Activated CD4-positive, CD25-positive, alpha-beta regulatory T cell treated with anti-CD3 and anti-CD28 coated beads, Interleukin-2, amount 50 U/mL, for 24 hours (primary cell): ENCODE measurements at regions not wholly inside any gene's neighbourhood (a gene's known extent, or its start where the extent isn't known, plus 50 kb on each side); places are given as distances from the start of the nearest gene placed in this dataset.

ENCODE experiments used
- ATAC-seq, 2 donors: fragments of 150-1000 bp; cut with Tn5 transposase; one replicate each; pipeline ENCODE4 v1.10.0; 2021; ENCODE audit warnings: mild to moderate bottlenecking in 1 of 2, moderate library complexity in 1 of 2

DNA sequence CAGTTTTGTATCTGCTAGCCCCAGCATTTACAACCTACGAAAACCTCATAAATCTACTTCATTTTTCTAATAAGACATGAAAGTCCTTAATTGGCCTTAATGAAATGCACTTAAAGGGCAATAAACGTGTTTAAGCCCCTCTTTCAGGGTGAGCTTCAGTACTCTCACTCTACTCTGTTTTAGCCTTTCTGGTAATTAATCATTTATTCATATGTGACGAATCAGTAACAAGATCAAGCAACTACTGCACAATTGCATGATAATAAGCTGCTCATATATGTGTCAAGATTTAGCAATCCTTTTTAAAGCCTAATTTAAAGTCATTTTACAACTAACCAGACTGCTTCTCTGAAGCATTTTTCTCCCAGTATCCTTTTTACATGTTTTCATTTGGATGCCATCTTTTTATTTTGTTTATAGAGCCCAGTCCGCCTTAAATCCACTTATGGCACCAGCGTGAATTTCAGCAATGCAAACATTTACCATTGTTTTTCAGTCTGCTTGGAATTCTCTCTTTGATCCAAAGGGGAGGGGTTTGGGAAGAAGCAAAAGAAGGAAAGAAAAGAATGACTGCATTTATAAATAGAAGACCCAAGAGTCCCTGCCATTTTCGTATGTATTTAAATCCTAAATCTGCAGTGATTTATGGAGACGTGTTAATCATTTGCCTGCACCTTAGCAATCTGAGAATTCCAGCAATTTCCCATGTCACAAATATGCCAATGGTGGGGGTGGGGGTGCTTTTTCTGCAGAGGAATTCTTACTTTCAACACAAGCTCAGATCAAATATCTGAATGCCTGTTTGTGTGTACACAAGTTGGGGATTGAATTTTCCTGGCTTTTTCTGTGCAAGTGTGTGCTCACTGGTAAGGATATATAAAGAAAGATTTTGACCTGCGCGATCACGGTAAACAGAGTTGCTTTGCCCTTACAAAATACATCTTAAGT, 230.8 kb upstream of the TBC1D5 start:
- no peak for ATAC-seq

DNA sequence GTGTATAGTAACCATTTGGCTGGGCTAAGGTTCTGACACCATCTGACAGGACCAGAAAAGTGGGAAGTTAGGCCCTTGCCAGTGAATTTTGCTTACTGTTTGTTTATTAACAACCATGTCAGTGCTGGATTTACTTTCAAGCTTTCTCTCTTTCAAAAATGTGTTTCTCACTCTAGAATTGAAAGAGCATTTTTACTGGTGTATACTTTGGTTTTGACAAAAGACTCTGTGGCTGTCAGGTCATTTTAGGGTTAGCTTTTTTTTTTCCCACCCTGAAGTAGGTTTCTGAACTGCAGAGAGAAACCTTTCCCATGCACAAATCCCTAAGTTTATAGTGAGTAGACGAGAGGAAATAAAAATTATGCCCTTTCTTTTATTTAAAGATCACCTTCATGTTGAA, 230.0 kb upstream of the TBC1D5 start:
- no peak for ATAC-seq

DNA sequence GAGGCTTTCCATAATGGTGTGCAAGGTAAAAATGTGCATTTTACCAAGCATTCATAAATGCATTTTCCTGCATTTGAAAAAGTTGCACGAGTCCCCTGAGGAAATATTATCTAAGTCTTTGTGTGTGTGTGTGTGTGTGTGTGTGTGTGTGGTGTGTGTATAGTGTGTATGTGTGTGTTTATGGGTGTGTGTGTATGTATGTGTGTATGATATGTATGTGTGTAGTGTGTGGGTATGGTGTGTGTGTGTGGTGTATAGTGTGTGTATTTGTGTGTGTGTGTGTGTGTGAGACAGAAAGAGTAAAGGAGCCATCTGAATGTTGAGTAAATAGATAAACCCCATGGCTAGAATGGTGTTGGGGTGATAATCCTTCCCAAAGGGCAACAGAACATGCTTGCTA, 229.6 kb upstream of the TBC1D5 start:
- ATAC-seq: no peak

DNA sequence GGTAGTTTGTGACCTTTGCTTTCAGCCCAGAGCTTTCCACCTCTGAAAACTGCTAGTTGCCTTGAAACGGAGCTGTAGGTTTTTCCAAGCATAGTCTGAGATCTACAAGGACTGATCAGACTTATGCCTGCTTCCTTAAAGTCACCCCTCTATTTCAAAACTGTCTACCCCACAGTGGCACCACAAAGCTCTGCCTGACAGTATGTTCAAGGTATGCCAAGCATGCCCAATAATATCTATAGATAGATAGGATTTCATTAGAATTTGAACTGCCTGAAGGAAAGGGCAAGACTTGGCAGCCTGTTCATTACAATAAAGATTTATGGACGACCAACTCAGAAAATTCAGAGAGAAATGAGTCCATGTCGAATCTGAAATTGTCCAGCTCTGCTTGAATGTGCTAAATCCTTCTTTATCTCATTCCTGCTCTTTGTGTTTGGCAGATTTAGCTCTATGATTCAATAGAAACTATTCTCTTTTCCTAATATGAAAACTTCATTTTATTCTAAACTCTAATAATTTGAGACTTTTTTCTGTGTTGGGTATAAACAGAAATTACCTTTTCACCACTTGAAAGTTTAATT, 227.6 kb upstream of the TBC1D5 start:
- ATAC-seq: no peak

DNA sequence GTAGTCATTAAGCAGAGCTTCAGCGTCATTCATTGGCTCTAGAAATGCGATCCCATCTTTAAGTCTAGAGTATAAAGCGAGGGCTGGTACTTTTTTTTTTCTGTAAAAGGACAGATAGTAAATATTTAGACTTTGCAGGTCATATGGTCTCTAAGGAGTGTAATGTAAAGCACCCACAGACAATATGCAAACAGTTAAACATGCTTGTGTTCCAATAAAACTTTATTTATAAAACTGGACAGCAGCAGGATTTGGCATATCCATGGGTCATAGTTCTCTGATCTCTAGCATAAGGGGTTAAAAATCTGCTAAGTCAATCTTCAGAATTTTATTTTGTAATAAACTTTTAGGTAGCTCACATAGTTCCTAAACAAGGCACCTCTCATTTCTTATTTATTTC, 226.8 kb upstream of the TBC1D5 start:
- no peak for ATAC-seq

DNA sequence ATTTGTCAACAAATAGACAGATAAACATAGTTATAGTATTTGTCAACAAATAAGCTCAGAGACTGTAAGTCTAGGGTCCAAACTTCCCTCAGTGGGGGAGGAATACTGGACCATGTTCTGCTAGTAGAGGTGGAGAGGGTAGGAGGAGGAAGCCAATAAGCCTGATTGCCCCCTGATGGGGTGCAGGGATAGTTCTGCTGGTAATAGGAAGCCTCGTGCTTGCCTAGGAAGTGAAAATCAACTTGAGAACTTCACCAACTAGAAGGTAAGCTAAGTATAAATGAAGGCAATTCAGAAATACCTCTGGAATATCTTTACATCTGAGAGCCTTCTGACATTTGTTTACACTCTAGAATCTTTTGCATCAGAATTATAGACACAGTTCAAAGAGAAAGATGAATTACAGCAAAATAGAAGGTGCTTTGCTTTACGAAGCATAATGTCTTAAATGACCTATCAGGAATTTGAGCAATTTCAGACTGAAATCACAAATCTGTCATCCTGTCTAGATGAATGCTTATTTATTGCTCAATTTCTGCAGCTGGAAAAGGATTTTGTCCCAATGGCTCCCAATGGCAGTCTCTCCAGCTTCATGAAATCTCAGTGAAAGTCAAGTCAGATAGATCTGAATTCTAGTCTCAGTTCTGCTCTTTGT, 225.6 kb upstream of the TBC1D5 start:
- no peak for ATAC-seq

DNA sequence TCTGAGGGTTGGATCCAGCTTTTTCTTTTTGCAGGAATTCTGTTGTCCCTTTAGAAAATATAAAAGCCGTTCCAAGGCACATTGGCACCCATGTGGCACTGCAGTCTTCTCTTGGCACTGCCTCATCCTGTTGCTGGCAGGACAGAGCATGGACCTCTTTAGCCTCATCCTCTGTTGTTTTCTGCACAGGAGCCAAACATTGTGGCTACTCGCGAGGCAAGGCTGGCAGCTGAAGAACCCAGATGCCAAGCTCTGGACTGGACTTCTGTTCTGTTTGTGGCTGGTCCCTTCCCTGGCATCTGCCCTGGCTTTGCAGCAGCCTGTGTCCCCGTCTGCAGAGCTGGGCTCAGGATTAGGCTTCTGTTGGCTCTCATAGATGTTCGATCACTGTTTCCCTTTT, 224.7 kb upstream of the TBC1D5 start:
- ATAC-seq: no peak

DNA sequence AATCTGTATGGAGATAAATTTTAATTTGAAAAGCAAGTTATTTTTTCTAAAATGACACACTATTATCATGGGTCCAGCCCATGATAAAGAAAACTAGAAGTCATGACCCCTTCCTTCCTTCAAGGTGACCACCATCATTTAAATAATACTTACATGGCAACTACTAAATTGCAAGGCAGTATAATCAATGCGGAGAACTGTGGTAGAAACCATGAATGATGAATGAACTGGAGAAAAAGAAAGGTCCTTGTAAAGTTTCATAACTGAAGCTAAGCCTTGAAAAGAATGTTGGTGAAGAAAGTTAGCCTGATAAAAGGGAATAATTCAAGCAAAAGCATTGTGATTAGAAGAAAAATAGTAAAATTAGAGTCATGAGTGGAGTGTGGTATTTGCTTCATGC, 222.9 kb upstream of the TBC1D5 start:
- no peak for ATAC-seq

DNA sequence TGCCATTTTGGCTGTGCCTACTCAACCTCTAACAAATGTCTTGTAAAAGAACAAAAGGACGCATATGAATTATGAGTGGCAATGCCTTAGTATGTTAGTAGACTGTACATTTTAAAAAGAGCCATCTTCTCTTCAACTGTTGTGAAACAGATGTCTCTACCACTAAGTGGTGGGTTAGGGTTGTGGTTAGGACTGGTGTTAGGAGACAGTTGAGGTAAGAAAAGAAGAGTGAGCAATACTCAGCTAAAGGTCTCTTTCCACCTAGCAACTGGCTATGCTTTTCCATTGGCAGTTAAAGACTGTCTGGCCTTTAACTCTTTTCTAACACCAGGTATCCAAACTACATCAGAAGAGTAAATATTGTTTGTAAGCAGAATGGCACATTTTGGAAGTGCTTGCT, 221.7 kb upstream of the TBC1D5 start:
- no peak for ATAC-seq

DNA sequence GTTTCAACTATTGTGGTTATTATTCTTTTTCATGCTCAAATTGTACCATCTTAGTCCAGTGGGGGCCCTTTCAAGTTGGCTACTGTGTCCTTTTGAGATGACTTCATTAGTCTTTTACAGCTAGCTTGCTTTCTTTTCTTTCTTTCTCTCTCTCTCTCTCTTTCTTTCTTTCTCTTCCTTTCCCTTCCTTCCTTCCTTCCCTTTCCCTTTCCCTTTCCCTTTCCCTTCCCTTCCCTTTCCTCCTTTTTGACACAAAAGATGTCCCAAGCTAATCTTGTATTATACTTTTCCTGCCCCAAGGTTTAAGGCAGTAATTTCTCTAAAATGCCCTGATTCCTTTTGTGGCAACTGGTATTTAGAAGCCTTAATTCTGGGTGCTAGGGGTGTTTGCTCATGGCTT, 213.0 kb upstream of the TBC1D5 start:
- no peak for ATAC-seq

DNA sequence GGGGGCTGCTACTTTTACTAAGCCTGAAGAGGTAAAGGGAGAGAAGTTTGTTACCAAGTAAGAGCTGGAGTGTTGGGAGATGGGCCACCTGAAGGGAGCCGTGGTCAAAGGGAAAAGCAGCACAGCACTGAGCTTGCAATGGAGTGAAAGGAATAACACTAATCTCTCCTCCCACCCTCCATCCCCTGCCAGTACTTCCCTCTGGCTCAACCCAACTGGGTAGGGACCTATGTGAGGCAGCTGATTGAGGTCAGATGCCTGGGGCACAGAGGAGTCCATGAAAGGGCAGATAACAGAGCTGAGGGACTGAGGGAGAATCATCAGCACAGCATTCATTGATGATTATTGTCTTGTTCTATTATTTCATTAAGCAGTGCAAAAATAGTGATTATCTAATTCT, 212.4 kb upstream of the TBC1D5 start:
- ATAC-seq: no peak

DNA sequence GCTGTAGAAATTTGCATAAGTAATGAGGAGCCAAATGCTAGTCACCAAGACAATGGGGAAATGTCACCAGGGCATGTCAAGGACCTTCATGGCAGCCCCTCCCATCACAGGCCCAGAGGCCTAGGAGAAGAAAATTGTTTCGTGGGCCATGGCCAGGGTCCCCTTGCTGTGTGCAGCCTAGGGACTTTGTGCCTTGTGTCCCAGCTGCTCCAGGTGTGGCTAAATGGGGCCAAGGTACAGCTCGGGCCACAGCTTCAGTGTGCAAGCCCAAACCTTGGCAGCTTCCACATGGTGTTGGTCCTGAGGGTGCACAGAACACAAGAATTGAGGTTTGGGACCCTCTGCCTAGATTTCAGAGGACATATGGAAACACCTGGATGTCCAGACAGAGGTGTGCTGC, 208.8 kb upstream of the TBC1D5 start:
- ATAC-seq: no peak

DNA sequence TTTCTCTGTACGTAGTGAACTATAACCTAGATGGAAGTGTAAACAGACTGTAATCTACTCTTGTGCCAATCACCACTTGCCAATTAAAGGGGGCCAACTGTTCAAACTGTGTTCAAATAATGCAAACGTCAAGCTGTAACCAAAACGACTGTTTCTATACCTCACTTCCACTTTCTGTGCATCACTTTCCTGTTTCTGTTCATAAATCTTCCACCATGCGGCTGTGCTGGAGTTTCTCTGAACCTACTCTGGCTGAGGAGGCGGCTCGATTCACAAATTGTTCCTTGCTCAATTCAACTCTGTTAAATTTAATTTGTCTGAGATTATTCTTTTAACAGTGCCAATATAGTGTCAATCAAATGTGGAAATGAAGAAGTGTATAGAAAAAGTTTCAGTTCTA, 206.7 kb upstream of the TBC1D5 start:
- no peak for ATAC-seq

DNA sequence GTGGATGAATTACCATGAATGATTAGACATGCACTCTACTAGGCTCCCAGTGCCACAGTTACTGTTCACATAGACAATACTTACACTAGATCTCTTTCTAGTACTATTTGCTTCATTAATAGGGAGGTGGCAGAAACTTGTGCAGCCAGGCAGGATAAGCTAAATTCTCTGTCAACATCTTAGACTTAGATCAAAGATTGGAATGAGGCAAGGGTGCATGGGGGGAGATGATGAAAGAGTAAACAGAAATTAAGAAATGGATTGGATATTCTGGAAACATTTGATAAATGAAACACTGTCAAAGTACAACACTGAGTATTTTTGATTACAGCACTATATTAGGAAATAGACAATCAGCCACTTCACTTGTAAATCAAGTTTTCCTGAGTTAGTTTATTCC, 205.4 kb upstream of the TBC1D5 start:
- no peak for ATAC-seq

DNA sequence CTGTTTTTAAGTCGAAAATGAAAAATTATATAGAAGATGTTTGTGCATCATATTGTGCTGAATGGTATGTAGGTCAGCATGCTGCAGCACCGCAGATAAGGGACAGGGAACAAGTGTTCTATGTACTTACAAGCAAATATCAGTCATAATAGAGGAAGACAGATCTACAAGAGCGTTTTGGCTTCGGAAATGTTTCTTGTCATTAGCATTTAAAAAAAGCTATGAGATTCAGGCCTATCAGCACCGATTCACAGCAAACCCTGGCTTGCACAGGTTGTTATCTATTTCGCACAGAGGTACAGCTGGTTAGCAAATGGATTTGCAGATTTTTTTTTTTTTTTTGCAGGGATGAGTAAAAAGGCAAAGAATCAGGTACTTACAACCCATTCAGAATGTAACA, 204.2 kb upstream of the TBC1D5 start:
- ATAC-seq: no peak

DNA sequence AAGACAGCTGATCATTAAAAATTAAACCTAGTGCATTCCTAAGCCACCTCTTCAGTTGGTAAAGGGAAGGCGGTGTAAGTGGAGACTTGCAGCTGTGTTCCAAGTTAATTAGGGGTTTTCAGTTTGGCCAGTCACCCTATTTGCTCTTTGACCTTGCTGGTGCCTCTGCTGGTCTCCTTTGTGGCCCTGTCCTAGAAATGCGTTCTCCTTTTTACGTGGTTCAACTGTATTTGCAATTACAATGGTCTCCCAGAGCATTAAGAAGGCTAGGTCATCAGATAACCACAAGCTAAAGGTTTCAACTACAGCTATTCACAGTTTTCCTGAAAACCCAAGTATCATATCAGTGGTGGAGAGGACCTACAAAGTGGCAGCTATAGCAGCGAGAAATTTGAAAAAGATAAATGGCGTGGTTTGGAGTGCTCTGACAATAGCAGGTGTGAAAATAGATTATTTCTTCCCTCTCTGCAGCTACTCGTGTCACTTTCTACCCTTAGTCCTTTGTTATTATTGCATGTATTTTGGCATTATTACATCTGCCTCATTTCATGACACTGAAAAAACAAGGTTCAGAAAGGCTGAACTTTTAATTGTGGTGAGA, 203.5 kb upstream of the TBC1D5 start:
- no peak for ATAC-seq

DNA sequence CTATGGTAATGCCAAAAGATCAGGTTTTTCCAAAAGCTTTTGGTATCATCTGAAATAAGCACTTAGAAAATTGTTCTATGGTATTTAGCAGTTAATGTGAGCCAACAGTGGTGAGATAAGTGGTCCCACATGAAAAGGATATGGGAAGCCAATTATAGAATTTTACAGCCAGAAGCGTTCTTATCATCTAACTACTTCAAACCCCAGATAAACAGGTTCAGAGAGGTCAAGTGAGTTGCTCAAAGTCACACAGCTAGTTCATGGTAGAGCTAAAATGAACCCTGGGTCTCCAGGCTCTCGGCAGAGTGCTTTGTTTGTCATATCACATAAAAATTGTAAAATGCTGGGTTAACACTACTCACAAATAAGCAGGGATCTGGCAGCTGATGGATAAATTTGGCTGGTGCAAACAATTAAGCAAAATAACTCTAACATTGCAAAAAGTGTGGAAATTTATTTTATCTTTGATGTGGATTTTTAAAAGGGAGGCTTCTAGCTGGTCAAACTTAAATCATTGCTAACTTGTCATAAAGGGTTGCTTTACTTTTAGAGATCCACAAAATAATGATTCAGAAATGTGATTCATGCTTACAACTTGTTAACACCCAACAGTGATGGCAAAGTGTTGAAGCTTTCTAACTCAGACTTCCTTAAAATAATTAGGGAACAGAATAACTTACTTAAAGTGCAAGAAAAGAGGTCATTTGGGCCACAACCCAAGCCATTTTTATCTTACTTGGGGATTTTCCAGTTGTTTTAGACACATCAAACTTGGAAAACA, 202.8 kb upstream of the TBC1D5 start:
- no peak for ATAC-seq

DNA sequence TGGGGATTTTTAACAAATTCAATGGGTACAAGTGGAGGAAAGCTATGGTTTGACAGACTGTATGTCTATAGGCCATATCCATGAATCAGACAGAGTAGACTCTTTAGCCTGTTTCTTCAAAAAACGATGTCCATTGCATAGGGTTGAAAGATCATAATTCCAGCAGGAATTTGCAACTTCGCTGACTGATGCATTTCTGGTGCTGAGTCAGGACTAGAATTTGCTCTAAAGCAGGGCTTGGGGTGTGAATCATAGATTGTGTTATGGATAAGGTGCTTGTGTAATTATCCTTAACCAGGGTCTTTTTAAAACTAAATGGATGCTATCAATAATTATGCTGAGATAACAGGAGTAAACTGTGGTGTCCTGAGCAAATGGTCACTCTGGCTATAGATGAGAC, 200.4 kb upstream of the TBC1D5 start:
- no peak for ATAC-seq

DNA sequence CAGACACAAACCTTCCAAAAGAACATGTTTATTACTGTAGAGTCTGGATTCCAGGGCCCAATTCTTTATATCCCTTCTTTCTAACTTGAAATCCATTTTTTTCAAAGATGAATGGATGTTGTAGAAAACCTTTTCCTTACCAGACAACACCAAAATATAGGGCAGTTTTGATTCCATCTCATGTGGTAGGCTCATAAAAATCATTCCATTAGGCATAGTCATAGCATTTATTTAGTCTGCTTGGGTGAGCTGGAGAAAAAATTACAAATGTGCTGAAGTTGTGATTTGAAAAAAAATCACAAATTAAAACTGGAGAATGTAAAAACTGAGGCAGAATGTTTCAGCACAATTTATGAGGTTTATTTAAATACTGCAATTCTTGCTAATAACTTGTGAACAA, 199.3 kb upstream of the TBC1D5 start:
- no peak for ATAC-seq

DNA sequence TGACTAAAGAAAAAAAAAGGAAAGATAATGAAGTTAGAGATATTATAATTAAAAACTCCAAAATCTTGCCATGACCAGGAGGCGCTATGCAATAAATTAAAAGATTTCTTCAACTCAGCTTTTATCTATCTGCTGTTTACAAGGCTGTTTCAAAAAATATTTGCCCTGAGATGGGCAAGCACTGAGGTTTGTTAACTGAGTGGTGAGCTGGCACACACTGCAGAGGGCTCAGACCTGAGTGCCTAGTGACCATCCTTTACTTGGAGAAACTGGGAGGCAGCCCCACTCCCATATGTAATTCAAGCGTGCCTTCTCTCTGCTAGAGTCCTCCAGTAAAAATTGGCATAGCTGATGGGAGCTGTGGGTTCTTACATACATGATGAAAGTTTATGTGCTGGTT, 198.7 kb upstream of the TBC1D5 start:
- no peak for ATAC-seq

DNA sequence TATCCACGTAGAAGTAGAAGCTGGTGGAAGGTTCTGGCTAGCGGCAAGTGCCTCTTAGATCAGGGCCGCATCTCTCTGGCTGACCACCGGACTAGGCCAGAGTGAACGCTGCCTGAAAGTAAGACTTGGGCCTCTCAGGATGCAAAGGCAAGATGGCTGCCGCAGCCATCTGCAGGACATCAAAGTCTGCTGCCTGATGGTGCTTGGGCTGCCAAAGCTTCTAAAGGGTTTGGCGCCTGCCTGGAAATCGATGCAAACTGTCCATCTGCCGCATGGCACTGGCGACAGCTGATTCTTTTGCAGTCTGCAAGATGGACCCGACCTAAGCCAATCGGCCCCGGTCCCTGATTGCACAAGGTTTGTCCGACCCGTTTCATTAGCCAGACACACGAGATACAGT, 196.7 kb upstream of the TBC1D5 start:
- no peak for ATAC-seq

DNA sequence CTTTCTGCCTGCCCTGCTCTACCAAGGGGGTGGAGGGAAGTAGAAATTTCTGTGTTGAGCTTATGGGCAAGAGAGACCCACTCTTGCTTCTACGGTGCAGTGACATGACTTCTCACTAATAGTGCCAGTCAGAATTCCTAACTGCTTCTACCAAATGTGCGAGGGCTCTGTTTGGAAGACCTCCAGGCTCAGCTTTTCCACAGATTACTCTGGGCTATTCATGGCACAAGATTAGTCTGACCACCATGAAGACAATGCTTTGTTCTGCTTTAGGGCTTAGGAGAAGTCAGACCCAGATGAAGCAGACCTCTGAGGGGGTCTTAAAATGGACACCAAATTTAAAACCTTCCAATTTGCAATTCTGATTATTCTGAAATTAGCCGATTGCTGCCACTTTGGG, 195.9 kb upstream of the TBC1D5 start:
- ATAC-seq: no peak
